HCEC 1CT (cell line): ENCODE measurements at regions not wholly inside any gene's neighbourhood (a gene's known extent, or its start where the extent isn't known, plus 50 kb on each side); places are given as distances from the start of the nearest gene placed in this dataset.

Source experiments
- DNase-seq: peaks from one replicate; pipeline ENCODE4 v3.0.0-alpha.2; 2017

DNA sequence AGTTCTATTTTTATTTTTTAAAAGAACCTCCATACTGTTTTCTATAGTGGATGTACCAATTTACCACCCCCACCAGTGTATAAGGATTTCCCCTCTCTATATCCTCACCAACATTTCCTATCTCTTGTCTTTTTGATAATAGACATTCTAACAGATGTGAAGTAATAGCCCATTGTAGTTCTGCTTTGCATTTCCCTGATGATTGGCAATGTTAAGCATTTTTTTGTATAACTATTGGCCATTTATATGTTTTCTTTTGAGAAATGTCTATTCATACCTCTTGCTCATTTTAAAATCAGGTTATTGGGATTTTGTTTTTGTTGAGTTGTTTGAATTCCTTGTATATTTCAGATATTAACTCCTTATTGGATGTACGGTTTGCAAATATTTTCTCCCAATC, 251.1 kb upstream of the HTR2C start:
- DNase-seq, result no peak

GRCh38 chrX:114334473-114334982, 249.4 kb upstream of the HTR2C start:
- no peak for DNase-seq

GRCh38 chrX:114338870-114339269, 245.0 kb upstream of the HTR2C start:
- no peak for DNase-seq

DNA sequence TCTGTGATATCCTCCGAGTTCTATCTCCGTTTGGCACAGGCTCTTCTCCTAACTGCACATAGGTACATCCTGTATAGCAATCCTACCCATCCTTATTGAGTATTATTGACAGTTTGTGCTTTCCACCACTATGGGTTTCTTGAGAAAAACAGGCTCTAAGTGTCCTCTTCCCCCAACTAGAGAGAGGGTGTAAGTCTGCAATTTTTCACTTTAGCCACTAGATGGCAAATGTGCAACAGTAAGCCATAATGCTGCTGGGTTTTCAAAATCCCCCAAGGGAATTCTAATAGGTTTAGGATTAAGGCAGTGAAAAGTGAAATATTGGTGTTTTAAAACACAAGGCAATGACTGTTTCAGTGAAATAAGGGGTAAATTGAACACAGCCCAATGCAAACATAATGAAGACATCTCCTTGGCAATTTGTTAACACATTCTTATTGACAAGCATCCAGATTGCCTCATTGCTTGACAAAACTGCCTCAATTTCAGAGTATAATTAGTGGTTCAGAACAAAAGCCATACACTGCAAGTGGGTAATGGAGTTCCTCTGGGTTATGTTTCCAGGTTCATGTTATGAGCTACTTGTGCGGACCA, 239.0 kb upstream of the HTR2C start:
- peak; percentile 3 for DNase-seq

DNA sequence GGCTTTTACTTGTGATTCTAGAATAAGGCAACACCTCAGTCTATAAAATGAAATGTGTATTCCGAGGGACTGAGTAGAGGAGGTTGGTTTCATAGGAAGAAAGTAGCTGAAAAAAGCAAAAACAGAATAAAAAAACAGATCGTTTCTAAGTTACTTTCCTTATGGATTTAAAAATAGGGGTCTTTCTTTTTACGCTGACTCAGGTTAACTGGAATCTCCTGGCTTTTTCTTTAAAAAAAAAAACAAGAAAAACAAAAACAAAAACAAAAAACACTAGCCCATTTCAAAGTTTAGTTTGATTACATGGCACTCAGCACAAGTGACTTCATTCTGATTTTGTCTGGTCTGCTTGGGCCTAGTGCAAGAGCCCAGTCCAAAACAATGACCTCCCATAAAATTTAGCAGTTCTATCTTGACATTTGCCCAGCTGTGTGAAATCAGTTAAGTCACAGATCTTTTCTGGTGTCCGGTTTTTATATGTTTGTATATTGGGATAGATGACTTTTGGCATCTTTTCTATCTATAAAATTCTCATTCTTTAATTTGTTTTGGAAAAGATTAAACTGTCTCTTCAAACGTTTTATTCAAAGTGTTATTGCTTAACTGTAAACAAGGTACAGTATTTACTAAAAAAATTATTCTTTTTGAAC, 222.7 kb upstream of the HTR2C start:
- no peak for DNase-seq

- no peak for DNase-seq
These were observed 220.5 kb upstream of the HTR2C start for GRCh38 chrX:114363346-114363745.

DNA sequence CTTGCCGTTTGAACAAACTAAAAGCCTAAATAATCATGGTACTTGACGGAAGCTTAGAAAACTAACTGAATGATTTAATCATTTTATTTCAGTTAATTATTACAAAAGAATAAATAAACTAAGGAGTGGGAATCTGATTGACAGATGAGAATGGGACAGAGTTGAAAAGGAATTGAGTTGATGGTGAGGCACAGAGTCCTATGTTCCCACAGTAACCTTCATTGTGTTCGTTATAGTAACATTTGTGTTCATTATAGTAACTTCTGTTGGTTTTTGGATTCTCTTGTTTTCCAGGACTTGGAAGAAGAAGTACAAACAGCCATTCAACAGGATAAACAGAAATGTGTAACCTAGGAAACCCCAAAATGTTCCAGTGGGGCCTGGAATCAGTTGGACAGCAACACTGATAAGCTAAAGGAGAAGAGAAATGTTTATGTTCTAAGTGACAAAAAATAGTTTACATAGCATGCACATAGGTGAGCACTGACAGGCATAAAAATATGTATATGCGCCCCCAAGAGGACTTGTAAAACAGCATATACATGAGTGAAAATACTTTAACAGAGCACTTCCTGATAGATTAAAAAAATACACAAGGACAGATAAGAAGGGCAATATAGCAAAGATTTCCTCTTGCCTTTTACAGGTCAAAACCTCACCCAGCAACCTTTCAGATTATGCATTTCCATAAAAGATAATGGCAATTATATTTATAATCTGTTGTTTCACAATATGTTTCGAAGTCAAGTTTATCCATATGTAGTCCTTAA, 218.6 kb upstream of the HTR2C start:
- DNase-seq, result no peak

- DNase-seq, result no peak
These were observed 210.9 kb upstream of the HTR2C start for GRCh38 chrX:114372937-114373336.

DNA sequence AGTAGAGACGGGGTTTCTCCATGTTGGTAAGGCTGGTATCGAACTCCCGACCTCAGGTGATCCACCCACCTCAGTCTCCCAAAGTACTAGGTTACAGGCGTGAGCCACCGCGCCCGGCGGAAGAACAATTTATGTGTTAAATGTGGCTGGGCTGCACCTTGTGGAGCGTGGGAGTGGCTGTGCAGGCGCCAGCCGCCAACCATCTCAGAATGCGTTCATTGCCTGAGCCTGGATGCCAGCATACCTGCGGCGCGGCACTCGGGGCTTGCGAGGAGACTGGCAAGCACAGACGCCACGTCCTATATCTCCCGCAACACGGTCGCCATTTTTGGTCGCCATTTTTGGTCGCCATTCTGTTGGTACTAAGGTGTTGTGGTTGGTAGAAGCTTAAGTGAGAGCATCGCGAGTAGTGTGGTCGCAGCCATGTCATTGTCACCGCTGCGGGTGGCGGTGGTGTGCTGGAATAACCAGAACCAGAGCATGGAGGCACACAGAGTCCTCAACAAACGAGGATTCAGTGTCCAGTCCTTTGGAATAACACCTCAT, 193.6 kb upstream of the HTR2C start:
- no peak for DNase-seq
